HG02981 (cell line): ENCODE measurements at regions not wholly inside any gene's neighbourhood (a gene's known extent, or its start where the extent isn't known, plus 50 kb on each side); places are given as distances from the start of the nearest gene placed in this dataset.
"Not testable (repeated sequence)": the region's sequence is repeated elsewhere in the genome, so short reads cannot be mapped to it uniquely, and the experiment has no call there.

ENCODE experiments used
- ATAC-seq: cut with Tn5 transposase; IDR thresholded peaks from one replicate; pipeline ENCODE4 v1.9.1; 2021; ENCODE audit warnings: mild to moderate bottlenecking, moderate library complexity; ENCODE audit not compliant: unreplicated experiment

- ATAC-seq: no peak
Measured at GRCh38 chrX:94814216-94814615, 1140.2 kb downstream of the FAM133A start.

DNA sequence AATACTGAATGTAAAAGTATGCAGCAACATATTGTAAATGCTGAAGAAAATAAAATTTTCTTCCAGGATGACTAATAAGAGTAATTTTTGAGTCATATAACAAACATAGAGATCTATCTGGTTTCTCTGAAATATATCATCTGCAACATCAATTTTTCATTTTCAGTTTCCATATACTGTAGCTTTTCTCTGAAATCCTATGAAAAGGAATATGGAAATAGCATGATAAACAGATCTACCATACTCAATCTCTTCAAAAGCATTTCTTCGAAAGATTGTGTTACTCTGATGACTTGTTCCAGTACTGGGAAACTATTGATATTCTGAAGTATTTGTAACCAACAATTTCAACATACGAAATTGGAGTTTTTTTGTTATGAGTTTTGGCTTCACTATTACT, 1156.7 kb downstream of the FAM133A start:
- no peak for ATAC-seq

DNA sequence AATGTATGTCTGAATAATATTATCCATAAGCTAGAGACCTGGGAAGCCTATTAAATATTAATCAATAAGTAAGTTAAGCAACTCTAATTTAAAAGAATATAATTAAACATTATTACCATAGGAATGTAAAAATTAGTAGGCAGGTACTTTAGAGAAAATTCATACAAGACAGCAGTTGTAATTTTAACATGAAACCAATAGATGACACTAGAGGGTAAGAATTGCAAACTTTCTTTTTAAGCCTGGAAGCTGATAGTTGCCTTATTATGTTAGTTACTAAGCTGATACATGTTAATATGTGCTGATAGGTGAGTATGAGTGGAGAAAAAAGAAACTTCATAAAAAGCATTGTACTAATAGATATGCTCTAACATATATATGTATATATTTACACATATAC, 1157.4 kb downstream of the FAM133A start:
- no peak for ATAC-seq

DNA sequence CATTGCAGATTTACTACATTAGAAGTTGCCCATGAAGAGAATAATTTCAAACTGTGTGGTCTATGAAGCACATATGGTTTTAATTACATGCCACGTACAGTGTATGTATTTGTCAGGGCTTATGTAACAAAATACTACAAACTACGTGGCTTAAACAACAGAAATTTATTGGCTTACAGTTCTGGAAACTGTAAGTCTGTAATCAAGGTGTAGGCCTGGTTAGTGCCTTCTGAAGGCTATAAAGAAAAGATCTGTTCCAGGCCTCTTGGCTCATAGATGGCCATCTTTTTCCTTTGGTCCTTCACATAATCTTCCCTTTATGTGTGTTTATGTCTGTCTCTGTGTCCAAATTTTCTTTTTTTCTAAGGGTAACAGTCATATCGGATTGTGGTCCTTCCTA, 1160.2 kb downstream of the FAM133A start:
- no peak for ATAC-seq

GRCh38 chrX:94850811-94851210, 1176.8 kb downstream of the FAM133A start:
- ATAC-seq: no peak

GRCh38 chrX:94854251-94854650, 1180.2 kb downstream of the FAM133A start:
- ATAC-seq: no peak

GRCh38 chrX:94862470-94862869, 1188.5 kb downstream of the FAM133A start:
- ATAC-seq: not testable (repeated sequence)

DNA sequence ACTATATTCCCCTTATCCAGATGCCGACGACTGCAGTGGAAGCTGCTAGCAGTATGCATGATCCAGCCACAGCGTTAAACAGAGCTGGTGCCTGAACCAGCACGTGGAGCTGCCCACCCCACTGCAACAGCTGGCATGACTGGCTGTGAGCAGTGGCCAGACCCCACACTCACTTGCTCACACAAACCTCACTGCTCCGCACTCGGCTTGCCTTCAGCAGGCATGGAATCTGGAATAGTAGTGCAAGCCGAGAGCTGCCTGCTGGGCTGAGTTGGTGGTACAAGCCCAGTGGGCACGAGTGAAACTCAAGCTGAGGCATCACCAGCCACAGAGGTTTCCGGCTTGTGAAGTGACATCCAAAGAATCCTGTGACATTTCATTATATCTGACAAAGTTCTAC, 1197.6 kb downstream of the FAM133A start:
- no peak for ATAC-seq

DNA sequence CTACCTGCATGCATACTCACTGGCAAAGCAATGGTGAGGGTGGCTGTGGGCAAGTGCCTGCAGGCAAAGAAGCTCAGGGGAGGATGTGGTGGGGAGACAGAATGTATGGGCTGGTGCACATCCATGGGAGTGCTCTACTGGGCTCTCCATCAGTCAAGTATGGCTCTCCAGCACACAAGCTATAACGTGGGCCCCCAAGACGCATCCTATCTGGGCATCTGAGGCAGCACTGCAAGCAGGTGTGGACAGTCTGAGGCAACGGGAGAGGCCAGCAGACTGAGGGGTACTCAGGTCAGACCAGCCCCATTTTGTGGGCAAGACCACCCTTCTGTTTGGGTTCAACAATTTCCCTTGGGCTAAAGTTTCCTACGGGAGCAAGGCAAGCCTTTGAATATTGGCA, 1227.8 kb downstream of the FAM133A start:
- ATAC-seq: no peak

GRCh38 chrX:94908171-94908570, 1234.2 kb downstream of the FAM133A start:
- no peak for ATAC-seq

GRCh38 chrX:94908648-94909047, 1234.6 kb downstream of the FAM133A start:
- no peak for ATAC-seq

DNA sequence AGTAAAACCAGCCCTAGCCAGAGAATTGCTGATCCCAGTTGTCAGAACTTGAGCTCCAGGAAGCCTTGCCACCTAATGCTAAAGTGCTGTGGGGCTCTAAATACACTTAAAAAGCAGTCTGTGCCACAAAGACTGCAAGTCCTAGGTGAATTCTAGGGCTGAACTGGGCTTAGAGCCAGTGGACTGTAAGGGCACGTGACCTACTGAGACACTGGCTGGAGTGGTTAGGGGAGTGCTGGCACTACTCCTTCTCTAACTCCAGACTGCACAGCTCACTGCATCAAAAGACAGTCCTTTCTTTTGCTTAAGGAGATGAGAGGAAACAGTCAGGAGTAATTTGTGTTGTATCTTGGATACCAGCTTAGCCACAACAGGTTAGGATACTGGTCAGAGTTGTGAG, 1240.2 kb downstream of the FAM133A start:
- no peak for ATAC-seq

DNA sequence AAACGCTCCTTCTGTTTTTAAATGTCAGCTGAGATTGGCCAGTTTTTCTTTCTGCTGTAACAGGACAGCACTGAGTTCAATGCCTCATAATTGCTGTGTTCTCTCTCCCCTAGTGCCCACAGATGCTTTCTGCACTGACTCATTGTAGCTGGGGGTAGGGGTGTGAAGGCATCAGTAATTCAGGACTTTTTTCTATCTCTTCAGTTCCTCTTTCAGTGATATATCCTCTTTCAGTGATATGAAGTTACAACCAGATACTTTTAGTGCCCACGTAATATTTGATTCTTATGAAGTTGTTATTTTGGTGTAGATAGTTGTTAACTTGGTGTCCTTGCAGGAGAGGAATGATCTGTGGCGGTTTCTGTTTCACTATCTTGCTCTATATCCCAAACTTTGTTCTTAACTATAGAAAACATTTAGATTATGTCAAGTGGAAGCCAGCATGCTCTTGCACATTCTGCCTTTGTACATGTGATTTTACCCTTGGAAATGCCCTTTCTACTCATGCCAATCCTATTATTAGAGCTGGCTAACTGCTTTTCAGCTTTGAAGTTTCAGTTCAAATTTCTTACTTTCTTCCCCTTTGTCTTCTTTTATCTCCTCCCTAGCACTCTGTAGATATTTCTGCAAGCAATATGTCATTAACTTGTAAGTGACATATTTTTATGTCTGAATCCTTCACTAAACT, 1258.4 kb downstream of the FAM133A start:
- ATAC-seq: peak; percentile 51

GRCh38 chrX:94936722-94937121, 1262.7 kb downstream of the FAM133A start:
- no peak for ATAC-seq

- no peak for ATAC-seq
Measured at GRCh38 chrX:94937491-94937890, 1263.5 kb downstream of the FAM133A start.

DNA sequence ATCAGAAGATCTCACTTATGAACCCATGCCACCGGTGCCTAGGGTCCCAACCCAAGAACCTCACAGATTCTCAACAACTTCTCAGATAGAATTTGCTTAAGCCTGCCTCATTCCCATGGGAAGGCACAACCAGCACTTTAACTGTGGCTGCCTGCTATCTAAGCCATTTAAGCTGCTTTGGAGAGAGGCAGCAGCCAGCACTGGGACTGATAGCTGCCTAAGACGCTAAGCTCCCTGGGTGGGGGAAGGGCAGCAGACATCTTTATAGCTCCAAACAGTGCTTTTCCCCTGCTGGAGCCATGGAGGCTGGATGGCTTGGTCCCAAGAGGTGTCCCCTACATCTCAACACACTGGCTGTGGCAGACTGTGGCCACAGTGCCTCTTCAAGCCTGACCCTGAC, 1268.6 kb downstream of the FAM133A start:
- ATAC-seq: no peak

DNA sequence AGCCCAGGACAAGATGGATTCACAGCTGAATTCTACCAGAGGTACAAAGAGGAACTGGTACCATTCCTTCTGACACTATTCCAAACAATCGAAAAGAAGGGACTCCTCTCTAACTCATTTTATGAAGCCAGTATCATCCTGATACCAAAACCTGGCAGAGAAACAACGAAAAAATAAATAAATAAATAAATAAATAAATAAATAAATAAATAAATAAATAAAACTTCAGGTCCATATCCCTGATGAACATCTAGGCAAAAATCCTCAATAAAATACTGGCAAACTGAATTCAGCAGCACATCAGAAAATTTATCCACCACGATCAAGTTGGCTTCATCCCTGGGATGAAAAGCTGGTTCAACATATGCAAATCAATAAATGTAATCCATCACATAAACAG, 1272.1 kb downstream of the FAM133A start:
- ATAC-seq: not testable (repeated sequence)

- ATAC-seq: no peak
Measured at GRCh38 chrX:94961730-94962129, 1287.7 kb downstream of the FAM133A start.

- no peak for ATAC-seq
Measured at GRCh38 chrX:94977562-94977961, 1303.6 kb downstream of the FAM133A start.

DNA sequence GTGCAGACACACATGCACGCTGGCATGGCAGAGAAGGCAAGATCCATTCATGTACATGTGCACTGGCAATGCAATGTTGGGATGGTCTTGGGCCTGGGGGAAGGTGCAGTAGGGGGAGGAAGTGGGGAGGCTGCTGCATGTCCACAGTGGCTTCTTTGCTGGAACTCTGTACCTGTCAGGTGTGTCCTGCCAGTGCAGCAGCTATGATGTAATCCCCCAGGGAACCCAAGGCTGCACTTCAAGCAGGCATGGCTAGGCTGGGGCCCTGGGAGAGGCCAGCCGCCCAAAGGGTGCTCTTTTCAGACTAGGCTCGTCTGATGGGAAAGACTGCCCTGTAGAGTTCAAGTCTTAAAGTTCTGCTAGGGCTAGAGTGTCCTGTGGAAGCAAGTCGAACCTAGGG, 1304.0 kb downstream of the FAM133A start:
- no peak for ATAC-seq
